Eye (tissue), 1 donor: ENCODE measurements at regions not wholly inside any gene's neighbourhood (a gene's known extent, or its start where the extent isn't known, plus 50 kb on each side); places are given as distances from the start of the nearest gene placed in this dataset.

Experiments used
- DNase-seq: peaks from one replicate; pipeline ENCODE4 v3.0.0-alpha.2; 2015

GRCh38 chr4:46684041-46684440, 225.0 kb downstream of the COX7B2 start:
- DNase-seq, result no peak

DNA sequence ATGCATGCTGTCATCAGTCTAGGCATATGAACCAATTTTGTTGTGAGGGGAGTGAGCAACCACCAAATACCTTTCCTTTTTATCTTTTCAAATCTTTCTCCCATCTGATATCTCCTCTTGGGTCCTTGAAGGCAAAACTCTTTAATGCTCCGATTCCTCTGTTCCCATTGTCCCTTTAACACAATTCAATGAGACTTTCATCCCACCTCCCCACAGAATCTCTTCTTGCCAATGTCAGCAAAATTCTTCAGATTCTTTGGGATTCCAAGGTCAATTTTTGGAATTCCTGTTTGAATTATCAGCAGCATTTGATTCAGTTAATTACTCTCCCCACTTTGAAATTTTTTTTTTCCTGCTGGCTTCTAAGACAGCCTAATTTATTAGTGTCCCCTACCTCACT, 232.7 kb downstream of the COX7B2 start:
- DNase-seq, result no peak

- DNase-seq, result peak; percentile 1
Measured at GRCh38 chr4:46674326-46674725, 234.7 kb downstream of the COX7B2 start.

DNA sequence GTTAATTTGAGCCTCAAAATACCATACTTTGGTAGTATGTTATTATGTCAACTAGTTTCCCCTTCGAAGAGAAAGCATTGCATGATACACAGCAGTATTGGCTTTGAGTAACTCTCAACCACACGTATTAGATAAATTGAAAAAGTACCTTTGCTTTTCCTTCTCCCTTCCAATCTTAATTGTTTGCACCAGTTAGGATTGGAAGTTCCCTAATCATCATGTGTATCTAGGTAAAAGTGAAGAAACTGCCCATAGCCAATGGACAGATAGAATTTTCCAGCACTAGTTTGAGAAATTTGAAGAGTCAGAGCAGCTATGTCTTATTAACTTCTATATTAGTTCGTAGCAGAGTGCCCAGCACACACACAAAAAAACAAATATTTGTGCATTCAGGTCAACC, 241.3 kb downstream of the COX7B2 start:
- no peak for DNase-seq

DNA sequence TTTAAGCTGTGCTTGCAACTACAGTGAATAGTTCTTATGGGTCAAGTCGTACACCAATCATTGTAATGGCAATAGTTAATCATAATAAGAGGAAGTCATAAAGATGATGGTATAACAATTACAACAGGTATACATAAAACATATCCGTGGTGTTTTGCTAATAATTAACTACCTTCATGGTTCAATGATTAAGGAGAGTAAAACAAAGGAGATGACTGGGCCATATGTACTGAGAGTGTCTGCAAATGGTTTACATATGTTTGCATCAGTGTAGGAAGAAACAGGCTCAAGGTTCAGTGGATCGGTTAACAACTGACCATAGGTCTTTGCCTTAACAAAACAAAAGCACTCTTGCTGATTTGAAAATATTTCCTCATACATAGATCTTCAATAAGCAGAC, 253.0 kb downstream of the COX7B2 start:
- DNase-seq, result no peak

DNA sequence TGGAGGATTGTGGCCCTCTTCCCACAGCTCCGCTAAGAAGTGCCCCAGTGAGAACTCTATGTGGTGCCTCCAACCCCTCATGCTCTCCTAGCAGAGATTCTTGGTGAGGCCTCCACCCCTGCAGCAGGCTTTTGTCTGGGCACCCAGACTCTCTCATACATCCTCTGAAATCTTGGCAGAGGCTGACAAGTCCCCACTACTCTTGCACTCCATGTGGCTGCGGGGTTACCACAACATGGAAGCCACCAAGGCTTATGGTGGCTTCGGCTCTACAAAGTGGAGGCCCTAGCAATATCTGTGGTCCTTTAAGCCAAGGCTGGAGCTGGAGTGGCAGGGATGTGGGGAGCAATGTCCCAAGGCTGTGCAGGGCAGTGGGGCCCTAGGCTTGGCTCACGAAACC, 255.2 kb downstream of the COX7B2 start:
- DNase-seq, result no peak

DNA sequence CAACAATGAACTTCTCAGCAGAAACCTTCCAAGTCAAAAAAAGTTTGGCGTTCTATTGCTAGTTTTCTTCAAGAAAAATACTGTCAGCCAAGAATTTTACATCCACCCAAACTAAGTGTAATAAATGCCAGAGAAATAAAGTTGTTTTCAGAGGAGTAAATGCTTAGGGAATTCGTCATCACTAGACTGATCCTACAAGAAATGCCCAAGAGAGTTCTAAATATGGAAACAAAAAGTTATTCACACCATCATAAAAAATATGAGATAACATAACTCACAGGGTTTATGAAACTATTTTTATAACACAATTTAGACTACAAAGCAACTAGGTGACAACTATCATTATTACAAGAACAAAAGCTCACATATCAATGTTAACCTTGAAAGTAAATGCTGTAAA, 259.5 kb upstream of the GABRA2 start:
- no peak for DNase-seq

- peak; percentile 32 for DNase-seq
Measured at GRCh38 chr4:46648088-46648744, 258.3 kb upstream of the GABRA2 start.

DNA sequence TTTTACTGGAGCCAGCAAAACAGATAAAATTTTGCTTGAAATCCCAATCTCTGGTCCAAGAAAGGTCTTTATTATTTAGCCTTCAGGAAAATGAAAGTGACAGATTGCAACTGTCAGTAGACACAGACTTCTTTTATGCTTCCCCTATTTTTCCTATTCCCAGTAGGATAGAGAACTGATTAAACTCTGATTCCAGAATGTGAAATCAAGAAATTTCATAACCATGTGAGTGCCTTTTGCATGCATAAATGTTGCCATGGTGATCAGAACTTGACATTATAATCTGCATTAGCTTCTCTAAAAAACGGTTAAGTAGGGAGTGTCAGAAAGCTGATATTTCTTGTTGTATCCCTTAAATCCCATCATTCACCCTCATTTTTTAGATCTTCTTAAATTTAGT, 255.2 kb upstream of the GABRA2 start:
- peak; percentile 26 for DNase-seq
